T-helper 9 cell (primary cell): ENCODE measurements at regions not wholly inside any gene's neighbourhood (a gene's known extent, or its start where the extent isn't known, plus 50 kb on each side); places are given as distances from the start of the nearest gene placed in this dataset.

Experiments
- DNase-seq: peaks from one replicate; pipeline ENCODE4 v3.0.0-alpha.2; 2020

GRCh38 chr15:97909291-97909891, 51.1 kb upstream of the ARRDC4 start:
- DNase-seq = peak; percentile 8
